Esophagus muscularis mucosa (tissue), 4 donors: ENCODE measurements at regions not wholly inside any gene's neighbourhood (a gene's known extent, or its start where the extent isn't known, plus 50 kb on each side); places are given as distances from the start of the nearest gene placed in this dataset.

Source experiments
- EP300 ChIP-seq: sonication (generic); formaldehyde crosslinking; IDR thresholded peaks from one replicate; pipeline ENCODE4 v1.6.1; 2017; ENCODE audit warnings: antibody characterized with exemption
- POLR2A ChIP-seq: fragments of 450-650 bp; IDR thresholded peaks from one replicate; pipeline ENCODE4 v1.6.1; 2017; ENCODE audit warnings: antibody characterized with exemption, moderate library complexity, mild to moderate bottlenecking, low read depth
- POLR2AphosphoS5 ChIP-seq, 2 donors: sonication (generic); formaldehyde crosslinking; IDR thresholded peaks; one replicate each; pipeline ENCODE4 v1.6.1; 2017; ENCODE audit warnings: antibody characterized with exemption in 2 of 2
- TF ChIP-seq, protein P1 (sequence below), 3 experiments: fragments of 200-600 bp in 2 of 3; fragments of 450-650 bp in 1 of 3; sonication (generic) in 2 of 3; IDR thresholded peaks; one replicate each; pipeline ENCODE4 v1.5.1; 2017 to 2019; ENCODE audit warnings: antibody characterized with exemption in 3 of 3, mild to moderate bottlenecking in 2 of 3, moderate library complexity in 1 of 3

GRCh38 chr10:78559661-78560340, 509.0 kb upstream of the ZMIZ1 start:
- no peak for TF ChIP-seq EP300
- TF ChIP-seq POLR2A: no peak
- TF ChIP-seq, protein P1, sequence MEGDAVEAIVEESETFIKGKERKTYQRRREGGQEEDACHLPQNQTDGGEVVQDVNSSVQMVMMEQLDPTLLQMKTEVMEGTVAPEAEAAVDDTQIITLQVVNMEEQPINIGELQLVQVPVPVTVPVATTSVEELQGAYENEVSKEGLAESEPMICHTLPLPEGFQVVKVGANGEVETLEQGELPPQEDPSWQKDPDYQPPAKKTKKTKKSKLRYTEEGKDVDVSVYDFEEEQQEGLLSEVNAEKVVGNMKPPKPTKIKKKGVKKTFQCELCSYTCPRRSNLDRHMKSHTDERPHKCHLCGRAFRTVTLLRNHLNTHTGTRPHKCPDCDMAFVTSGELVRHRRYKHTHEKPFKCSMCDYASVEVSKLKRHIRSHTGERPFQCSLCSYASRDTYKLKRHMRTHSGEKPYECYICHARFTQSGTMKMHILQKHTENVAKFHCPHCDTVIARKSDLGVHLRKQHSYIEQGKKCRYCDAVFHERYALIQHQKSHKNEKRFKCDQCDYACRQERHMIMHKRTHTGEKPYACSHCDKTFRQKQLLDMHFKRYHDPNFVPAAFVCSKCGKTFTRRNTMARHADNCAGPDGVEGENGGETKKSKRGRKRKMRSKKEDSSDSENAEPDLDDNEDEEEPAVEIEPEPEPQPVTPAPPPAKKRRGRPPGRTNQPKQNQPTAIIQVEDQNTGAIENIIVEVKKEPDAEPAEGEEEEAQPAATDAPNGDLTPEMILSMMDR (IDR thresholded peaks at IDR 0.05): no peak
- TF ChIP-seq POLR2AphosphoS5 (IDR thresholded peaks at IDR 0.05): no peak
